ENCODE measurements at regions not wholly inside any gene's neighbourhood (a gene's known extent, or its start where the extent isn't known, plus 50 kb on each side); places are given as distances from the start of the nearest gene placed in this dataset.

GRCh38 chr9:80651044-80651443 is 1038.3 kb downstream of the TLE1 start:
- TF ChIP-seq CTCF (optimal IDR thresholded peaks at IDR 0.05 in 1 of 3, IDR thresholded peaks at IDR 0.05 in 1 of 3, conservative IDR thresholded peaks at IDR 0.05 in 1 of 3; ENCODE audit: extremely low read depth in 1 of 3, insufficient read depth in 2 of 3, low read length in 3 of 3) (no peak), EZH2 (IDR thresholded peaks at IDR 0.05; ENCODE audit: low read length) (no peak)
